ENCODE measurements at regions not wholly inside any gene's neighbourhood (a gene's known extent, or its start where the extent isn't known, plus 50 kb on each side); places are given as distances from the start of the nearest gene placed in this dataset.

DNA sequence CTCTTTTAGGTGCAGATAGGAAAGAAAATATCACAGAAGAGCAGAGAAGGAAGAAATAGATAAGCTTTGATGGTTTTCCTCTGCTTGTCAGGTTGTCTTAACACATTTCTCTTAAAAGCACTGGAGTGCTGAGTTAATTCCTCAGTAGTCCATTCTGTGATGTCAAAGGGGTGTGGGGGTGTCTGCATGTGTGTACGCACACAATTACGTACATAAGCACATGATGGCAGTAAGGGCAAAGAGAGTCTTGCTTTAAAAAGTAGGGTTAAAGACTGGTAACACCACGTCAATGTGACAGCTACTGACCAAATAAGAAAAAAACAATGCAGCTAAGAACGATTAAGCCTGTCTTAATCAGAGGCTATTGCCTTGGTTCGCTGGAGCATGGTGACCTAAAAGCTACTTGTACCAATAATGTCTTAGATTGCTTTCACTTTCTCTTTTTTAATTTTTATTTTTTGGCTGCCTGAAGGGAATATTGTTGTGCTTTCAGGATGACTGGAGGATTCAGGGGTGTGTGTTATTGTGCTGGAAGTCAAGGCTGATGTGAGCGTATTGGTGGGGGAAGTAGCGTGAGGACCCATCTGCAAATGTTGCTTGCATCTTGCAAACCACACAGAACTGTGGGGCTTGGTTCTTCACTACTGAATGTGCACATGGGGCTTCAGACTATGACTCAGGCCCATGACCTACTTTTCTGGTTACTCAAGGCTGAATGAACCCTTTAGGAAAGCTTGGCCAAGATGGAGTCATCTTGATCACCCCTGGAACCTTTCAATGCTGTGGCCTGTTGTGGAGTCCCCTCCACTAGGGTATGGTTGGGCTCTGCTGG, 417.8 kb upstream of the TPM1 start:
- intact Hi-C loops (cut with DNase I) = no loop called here
- no peaks in the 10 kb centered on the region for H3K9me3 ChIP-seq
- DNase-seq = peak in 1 of 5 donors; percentile 20
- H3K27ac ChIP-seq = peak overlapping the region in 10 of 12 donors; percentile 3 to 50 (median 26)
- no peaks in the 10 kb centered on the region for H3K36me3 ChIP-seq
- peak; percentile 55 to 95 (median 76) for ATAC-seq
- H3K4me1 ChIP-seq = peaks cover 0 to 22% (median 11%) of the 10 kb centered on the region in 12 donors
- no peak for TF ChIP-seq CTCF (IDR thresholded peaks at IDR 0.05)
- TF ChIP-seq POLR2A (IDR thresholded peaks at IDR 0.05) = no peak
- H3K4me3 ChIP-seq = peak overlapping the region in 9 of 12 donors; percentile 2 to 42 (median 22)
- H3K27me3 ChIP-seq = no peaks in the 10 kb centered on the region
- WGBS, 4 donors = 54 to 61% (median 57%) methylated on average over 7 of the region's 7 CpGs

DNA sequence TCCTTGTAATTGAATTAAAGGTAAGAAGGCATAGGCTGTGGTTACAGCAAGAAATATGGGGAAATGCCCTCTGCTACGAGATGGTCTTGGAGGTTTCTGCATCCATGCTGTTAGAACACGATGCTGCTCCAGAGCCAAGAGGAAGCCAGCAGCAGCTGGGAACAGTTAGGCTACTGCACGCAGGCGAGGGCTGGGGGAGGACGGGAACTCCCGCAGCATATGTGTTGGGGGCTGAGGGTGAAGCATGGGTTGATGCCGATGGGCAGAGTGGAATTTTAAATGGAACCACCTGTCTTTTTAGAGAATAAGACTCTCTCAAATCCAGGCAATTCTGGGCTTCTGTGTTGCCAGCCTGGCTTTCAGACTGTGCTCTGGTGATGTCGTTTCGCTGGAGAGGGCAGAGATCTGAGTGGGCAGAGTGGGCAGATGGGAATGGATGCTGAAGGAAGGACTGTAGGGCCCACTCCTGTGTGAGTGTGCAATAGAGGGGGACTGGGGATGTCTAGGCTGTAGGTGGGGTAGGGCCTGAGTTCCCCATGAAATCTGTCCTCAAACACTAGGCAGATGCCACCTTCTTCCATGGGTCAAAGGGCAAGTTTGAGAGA, 417.0 kb upstream of the TPM1 start:
- no peaks in the 10 kb centered on the region for H3K36me3 ChIP-seq
- peak overlapping the region in 9 of 12 donors; percentile 3 to 41 (median 24) for H3K27ac ChIP-seq
- DNase-seq = peak in 2 of 5 donors; percentile 15 to 60
- TF ChIP-seq POLR2A (IDR thresholded peaks at IDR 0.05) = no peak
- TF ChIP-seq CTCF (IDR thresholded peaks at IDR 0.05) = no peak
- peak; percentile 17 to 82 (median 52) for ATAC-seq
- peak overlapping the region in 1 of 12 donors; percentile 17 for H3K4me3 ChIP-seq
- H3K4me1 ChIP-seq = peaks cover 0 to 21% (median 11%) of the 10 kb centered on the region in 12 donors
- intact Hi-C loops (cut with DNase I) = no loop called here
- WGBS, 4 donors = 51 to 69% (median 62%) methylated on average over 9 of the region's 9 CpGs
- no peaks in the 10 kb centered on the region for H3K9me3 ChIP-seq
- H3K27me3 ChIP-seq = no peaks in the 10 kb centered on the region

GRCh38 chr15:62626903-62627302, 415.6 kb upstream of the TPM1 start:
- no peaks in the 10 kb centered on the region for H3K36me3 ChIP-seq
- H3K9me3 ChIP-seq = no peaks in the 10 kb centered on the region
- no peaks in the 10 kb centered on the region for H3K27me3 ChIP-seq
- intact Hi-C loops (cut with DNase I) = no loop called here
- H3K27ac ChIP-seq = no peak overlapping the region
- no peak for TF ChIP-seq CTCF (IDR thresholded peaks at IDR 0.05)
- TF ChIP-seq POLR2A (IDR thresholded peaks at IDR 0.05) = no peak
- H3K4me3 ChIP-seq = no peak overlapping the region
- H3K4me1 ChIP-seq = peaks cover 0 to 21% (median 11%) of the 10 kb centered on the region in 12 donors
- WGBS, 4 donors = 83 to 90% (median 86%) methylated on average over 4 of the region's 4 CpGs
- no peak for ATAC-seq
- DNase-seq = no peak

DNA sequence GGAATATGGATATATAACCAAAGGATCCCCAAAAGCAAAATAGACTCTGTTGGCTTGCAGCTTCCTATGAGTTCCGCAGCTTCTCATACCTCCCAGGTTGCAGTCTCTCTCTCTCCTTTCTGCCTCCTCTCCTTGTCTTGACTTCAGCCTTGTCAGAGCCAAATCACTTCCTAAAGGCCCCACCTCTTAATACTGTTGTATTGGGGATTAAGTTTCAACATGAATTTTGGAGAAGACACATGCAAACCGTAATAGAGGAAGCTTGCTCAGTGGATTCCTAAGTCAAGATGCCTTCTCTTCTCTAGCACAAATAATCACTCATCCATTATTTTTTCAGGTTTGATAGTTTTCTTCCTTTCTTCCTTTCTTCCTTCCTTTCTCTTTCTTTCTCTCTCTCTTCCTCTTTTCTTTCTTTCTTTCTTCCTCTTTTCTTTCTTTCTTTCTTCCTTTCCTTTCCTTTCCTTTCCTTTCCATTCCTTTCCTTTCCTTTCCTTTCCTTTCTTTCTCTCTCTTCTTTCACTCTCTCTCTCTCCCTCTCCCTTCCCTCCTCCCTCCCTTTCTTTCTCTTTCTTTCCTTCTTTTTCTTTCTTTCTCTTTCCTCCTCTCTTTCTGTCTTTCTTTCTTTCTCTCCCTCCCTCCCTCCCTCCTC, 411.3 kb upstream of the TPM1 start:
- Histone ChIP-seq H3K4me1 (peaks cover 0 to 6% (median 0%) of the 10 kb centered on the region in 12 donors), H3K4me3 (no peak overlapping the region), H3K27me3 (no peaks in the 10 kb centered on the region), H3K36me3 (no peaks in the 10 kb centered on the region), H3K9me3 (peaks cover 0 to 4% (median 0%) of the 10 kb centered on the region in 12 donors), H3K27ac (no peak overlapping the region)
- DNase-seq (no peak), ATAC-seq (no peak)
- WGBS, 4 donors = 91 to 96% (median 93%) methylated on average over 2 of the region's 2 CpGs
- TF ChIP-seq CTCF (IDR thresholded peaks at IDR 0.05) = no peak
- no peak for TF ChIP-seq POLR2A (IDR thresholded peaks at IDR 0.05)
- intact Hi-C loops (cut with DNase I) = no loop called here

All from heart left ventricle (tissue), 16 donors.